Astrocyte of the cerebellum (primary cell): ENCODE measurements at regions not wholly inside any gene's neighbourhood (a gene's known extent, or its start where the extent isn't known, plus 50 kb on each side); places are given as distances from the start of the nearest gene placed in this dataset.

Experiments used
- DNase-seq: peaks from one replicate; pipeline ENCODE4 v3.0.0-alpha.2; 2011; ENCODE audit warnings: low read depth
- H3K4me3 ChIP-seq: 2 replicates; pipeline ENCODE4 v1.5.1; 2011; ENCODE audit warnings: mild to moderate bottlenecking, low read depth, low read length, moderate library complexity
- in situ Hi-C: cut with HindIII; loops from 2 replicates; pipeline ENCODE4 v1.10.0; 2017; ENCODE audit warnings: low sequenced_read_pairs
- TF ChIP-seq, protein P1 (sequence below): IDR thresholded peaks from 2 replicates; pipeline ENCODE4 v1.5.1; 2012; ENCODE audit warnings: low read length, low read depth, moderate library complexity, mild to moderate bottlenecking; ENCODE audit errors: missing control alignments

DNA sequence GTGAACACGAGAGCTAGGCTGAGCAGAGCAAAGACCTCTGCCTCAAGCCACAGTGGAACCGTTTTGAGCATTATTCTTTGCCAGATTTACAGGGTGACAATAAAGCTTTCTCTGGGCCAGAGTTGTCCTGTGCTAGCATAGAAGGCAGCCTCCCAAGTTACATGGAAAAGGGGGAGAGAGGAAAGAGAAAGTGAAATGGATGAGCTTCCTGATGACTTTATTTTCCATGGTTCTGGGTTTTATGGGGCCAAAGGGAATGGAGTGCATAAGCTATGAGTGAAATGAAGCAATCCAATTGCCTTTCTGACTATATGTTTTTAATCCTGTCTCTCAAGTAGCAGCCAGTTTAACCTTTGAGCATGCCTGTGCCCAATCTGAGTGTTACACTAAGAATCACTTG lies 428.4 kb downstream of the COG6 start:
- in situ Hi-C loops = no loop called here
- DNase-seq = no peak
- H3K4me3 ChIP-seq = no peak overlapping the region
- TF ChIP-seq, protein P1, sequence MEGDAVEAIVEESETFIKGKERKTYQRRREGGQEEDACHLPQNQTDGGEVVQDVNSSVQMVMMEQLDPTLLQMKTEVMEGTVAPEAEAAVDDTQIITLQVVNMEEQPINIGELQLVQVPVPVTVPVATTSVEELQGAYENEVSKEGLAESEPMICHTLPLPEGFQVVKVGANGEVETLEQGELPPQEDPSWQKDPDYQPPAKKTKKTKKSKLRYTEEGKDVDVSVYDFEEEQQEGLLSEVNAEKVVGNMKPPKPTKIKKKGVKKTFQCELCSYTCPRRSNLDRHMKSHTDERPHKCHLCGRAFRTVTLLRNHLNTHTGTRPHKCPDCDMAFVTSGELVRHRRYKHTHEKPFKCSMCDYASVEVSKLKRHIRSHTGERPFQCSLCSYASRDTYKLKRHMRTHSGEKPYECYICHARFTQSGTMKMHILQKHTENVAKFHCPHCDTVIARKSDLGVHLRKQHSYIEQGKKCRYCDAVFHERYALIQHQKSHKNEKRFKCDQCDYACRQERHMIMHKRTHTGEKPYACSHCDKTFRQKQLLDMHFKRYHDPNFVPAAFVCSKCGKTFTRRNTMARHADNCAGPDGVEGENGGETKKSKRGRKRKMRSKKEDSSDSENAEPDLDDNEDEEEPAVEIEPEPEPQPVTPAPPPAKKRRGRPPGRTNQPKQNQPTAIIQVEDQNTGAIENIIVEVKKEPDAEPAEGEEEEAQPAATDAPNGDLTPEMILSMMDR = no peak

DNA sequence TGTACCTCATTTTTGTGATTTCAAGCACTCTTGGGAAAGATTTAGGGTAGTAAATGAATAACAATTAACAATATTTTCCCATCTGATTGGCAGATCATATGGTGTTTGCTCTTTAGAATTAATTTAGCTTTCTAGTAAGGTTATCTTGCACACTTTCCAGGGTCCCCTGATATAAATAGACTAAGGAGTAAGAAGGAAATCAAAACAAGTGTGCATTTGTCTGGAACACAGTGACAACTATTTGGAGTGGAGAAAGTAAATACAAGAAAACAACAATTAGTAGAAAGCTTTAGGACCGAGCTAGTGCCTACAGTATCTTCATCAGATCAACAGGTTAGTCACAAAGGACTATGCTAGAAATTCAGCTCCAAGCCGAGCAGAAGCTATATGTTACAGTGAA lies 429.5 kb downstream of the COG6 start:
- in situ Hi-C loops = loop anchor here (5.0 kb wide), 1 partner anchor 58 kb away; no protein-coding TSS in a partner anchor
- DNase-seq = no peak
- no peak overlapping the region for H3K4me3 ChIP-seq
- TF ChIP-seq, protein P1 = no peak

DNA sequence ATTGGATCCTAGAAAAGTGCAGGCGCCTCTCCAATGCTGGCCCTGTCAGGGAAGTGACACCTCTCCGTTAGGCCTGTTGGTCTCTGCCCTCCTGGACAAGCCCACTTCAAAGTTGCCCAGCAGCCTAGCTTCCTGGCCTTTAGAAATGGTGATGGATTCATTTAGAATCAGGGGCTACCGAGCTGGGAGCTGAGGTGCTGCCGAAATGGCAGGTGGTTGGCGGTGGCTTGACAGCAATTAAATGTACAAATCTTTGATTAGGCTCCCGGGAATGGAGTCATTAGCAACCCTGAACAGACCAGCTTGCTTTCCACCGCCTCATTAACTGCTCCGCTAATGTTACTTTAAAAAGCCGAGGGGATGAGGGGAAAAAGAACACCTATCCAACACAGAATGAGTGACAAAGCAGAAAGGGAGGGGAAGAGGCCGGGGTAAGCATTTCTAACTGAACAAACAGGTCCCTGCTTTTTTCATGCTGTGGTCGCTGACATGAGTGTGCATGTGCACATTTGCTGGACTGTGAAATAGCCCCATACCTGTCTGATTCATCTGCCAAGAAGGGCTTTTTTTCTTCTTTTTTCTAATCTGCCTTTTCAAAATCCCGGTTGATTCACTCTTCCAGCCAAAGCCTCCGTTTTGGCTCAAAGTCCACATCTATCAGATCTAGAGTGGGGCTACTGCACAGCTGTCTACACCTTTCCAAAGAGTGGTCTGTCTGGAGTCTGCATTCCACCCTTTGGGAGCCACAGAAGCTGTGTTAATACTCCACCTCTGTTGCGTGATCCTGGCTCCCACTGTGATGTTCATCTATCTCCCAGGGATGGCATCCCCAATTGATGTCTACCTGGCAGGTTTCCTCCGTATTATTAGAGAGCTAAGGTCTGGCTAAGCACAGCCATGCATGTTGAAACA lies 431.9 kb downstream of the COG6 start:
- in situ Hi-C loops = loop anchor here (5.0 kb wide), 1 partner anchor 60 kb away; no protein-coding TSS in a partner anchor

DNA sequence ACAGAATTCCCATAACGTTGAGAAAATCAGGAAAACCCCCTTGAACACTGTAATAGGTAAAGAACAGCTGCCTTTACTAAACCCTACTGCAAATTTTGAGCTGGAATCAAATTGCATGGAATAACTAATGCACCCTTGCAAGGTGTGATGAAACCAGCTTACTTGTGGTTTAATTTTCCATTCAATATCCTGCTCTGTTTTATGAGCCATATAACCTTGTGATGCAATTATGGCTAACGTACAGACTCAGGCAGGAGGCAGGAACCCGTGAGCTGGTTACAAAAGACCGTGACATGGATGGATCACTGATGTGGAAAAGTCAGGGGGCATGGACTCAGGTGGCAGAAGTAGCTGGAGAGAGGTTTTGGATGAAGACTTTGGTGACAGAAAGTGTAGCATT lies 438.6 kb downstream of the COG6 start:
- TF ChIP-seq, protein P1 = no peak
- H3K4me3 ChIP-seq = no peak overlapping the region
- in situ Hi-C loops = no loop called here
- DNase-seq = no peak

More for the DNA sequence above, 431.9 kb downstream of the COG6 start:
- H3K4me3 ChIP-seq = no peak overlapping the region
- DNase-seq = no peak
- TF ChIP-seq, protein P1 = no peak

DNA sequence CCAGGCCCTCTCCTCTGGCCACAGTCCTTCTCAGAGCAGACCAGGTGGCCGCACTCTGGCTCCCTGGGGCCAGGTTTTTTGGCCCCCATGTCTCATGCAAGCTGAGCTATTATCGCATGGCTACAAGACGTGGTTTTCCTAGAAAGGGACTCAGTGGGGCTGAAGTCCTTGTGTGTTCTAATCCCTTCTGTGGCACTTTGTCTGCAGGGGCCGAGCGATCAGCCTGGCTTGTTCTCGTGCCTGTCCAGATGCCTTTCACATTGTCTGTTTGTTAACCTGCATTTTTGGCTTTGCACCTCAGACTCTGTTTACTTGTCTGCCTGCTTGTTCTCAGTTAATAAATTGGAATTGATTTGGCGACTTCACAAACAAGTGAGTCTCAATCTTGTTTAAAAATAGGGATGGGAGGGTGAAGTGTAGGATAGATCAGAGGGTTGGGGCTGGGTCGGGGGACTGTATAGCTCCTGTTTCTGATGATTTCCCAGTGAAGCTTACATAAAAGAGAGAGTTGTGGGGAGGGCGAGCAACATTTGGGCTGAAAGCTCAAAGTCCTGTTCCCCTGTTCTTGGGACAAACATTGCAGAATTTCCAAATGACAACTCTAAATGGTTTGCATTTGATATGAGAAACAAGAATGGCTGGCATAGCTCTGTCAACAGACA lies 440.4 kb downstream of the COG6 start:
- H3K4me3 ChIP-seq = no peak overlapping the region
- no peak for DNase-seq
- in situ Hi-C loops = no loop called here
- TF ChIP-seq, protein P1 = no peak

DNA sequence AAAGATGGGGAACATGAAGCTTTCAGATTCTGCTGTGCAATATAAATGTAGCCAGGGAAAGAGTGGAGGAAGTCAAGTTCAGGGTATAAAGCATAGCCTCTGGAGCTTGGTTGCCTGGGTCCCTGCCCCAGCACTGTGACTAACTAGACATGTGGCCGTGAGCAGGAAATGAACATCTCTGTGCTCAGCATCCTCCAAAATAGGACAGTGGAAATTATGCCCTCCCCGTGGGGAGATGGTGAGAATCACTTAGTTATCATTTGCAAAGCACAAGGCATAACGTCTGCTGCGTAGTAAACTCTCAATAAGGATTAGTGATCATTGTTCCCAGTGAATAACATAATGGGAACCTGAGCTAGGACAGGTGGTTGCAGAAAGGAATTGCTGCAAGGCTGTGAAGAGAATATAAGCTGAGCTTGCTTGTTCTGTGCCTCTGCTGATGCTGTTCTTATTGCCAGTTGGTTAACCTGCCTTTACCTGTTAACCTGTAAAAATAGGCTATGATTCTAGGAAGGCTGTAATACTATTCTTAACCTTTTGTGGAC lies 441.0 kb downstream of the COG6 start:
- no peak overlapping the region for H3K4me3 ChIP-seq
- no peak for DNase-seq
- in situ Hi-C loops = no loop called here
- TF ChIP-seq, protein P1 = no peak
